CD4-positive, alpha-beta T cell (primary cell): ENCODE measurements at regions not wholly inside any gene's neighbourhood (a gene's known extent, or its start where the extent isn't known, plus 50 kb on each side); places are given as distances from the start of the nearest gene placed in this dataset.

ENCODE experiments used
- ATAC-seq: fragments of 200-7000 bp; cut with Tn5 transposase; one replicate; pipeline ENCODE4 v1.10.0; 2022; ENCODE audit warnings: mild to moderate bottlenecking; ENCODE audit not compliant: poor library complexity
- CTCF ChIA-PET: fragments of 350-600 bp; sonication (Branson Sonifier 250); formaldehyde crosslinking; loops from one replicate; lab custom pipeline; 2021; ENCODE audit warnings: antibody characterized with exemption, inconsistent platforms; lab: Charles Lee
- POLR2A ChIA-PET: fragments of 350-600 bp; sonication (Branson Sonifier 250); formaldehyde crosslinking; loops from one replicate; lab custom pipeline; 2021; ENCODE audit warnings: antibody characterized with exemption, inconsistent platforms; lab: Charles Lee
- DNase-seq, 14 experiments: peaks; one replicate each; pipeline ENCODE4 v3.0.0-alpha.2; 2013 to 2020; ENCODE audit warnings: mixed read lengths in 2 of 14
- H3K27ac ChIP-seq, 2 donors: one replicate each; pipeline versions ENCODE4 v1.5.1 to v1.7.0; 2013; ENCODE audit warnings: low read length in 2 of 2, low read depth in 1 of 2, mild to moderate bottlenecking in 1 of 2
- H3K27me3 ChIP-seq, 2 experiments: 1 replicate in 1 of 2; 2 replicates in 1 of 2; pipeline versions ENCODE4 v1.6.1 to v1.7.0; 2013; ENCODE audit warnings: low read length in 2 of 2, control low read depth in 1 of 2, mild to moderate bottlenecking in 1 of 2, moderate library complexity in 1 of 2; ENCODE audit not compliant: insufficient read depth in 2 of 2, control insufficient read depth in 1 of 2
- H3K36me3 ChIP-seq: one replicate; pipeline ENCODE4 v1.6.1; 2013; ENCODE audit warnings: low read length, control low read depth; ENCODE audit not compliant: insufficient read depth
- H3K4me1 ChIP-seq: one replicate; pipeline ENCODE4 v1.6.1; 2013; ENCODE audit warnings: low read length, control low read depth; ENCODE audit not compliant: insufficient read depth
- H3K4me3 ChIP-seq: one replicate; pipeline ENCODE4 v1.5.1; 2013; ENCODE audit warnings: mild to moderate bottlenecking, low read length, moderate library complexity
- H3K9me3 ChIP-seq, 2 experiments: 1 replicate in 1 of 2; 2 replicates in 1 of 2; pipeline versions ENCODE4 v1.6.1 to v1.7.0; 2013; ENCODE audit warnings: low read length in 2 of 2, mild to moderate bottlenecking in 2 of 2, control low read depth in 1 of 2, moderate library complexity in 1 of 2; ENCODE audit not compliant: control insufficient read depth in 1 of 2, insufficient read depth in 1 of 2
- H3K27ac Mint-ChIP-seq: one replicate; pipeline ENCODE4 v1.8.0; 2020; ENCODE audit warnings: mixed read lengths
- H3K27me3 Mint-ChIP-seq: one replicate; pipeline ENCODE4 v1.8.0; 2021; ENCODE audit warnings: mixed read lengths
- H3K36me3 Mint-ChIP-seq: one replicate; pipeline ENCODE4 v1.8.0; 2021; ENCODE audit warnings: low read depth, mixed read lengths
- H3K4me1 Mint-ChIP-seq: one replicate; pipeline ENCODE4 v1.8.0; 2021; ENCODE audit warnings: low read depth, mixed read lengths
- H3K4me3 Mint-ChIP-seq: one replicate; pipeline ENCODE4 v1.8.0; 2020; ENCODE audit warnings: mild to moderate bottlenecking, mixed read lengths
- H3K9me3 Mint-ChIP-seq: one replicate; pipeline ENCODE4 v1.8.0; 2020; ENCODE audit warnings: mixed read lengths
- intact Hi-C, 2 experiments: fragments of 100-400 bp; cut with DNase I in 1 of 2; cut with micrococcal nuclease in 1 of 2; formaldehyde crosslinking; loops; one replicate each; pipeline versions ENCODE4 v1.15.1 to v1.9.0; 2023 to 2025; cut with DNase I, micrococcal nuclease
- TF ChIP-seq, protein P1 (sequence below): fragments of 200-600 bp; IDR thresholded peaks from one replicate; pipeline ENCODE4 v1.8.0; 2022; ENCODE audit warnings: antibody characterized with exemption, mild to moderate bottlenecking

DNA sequence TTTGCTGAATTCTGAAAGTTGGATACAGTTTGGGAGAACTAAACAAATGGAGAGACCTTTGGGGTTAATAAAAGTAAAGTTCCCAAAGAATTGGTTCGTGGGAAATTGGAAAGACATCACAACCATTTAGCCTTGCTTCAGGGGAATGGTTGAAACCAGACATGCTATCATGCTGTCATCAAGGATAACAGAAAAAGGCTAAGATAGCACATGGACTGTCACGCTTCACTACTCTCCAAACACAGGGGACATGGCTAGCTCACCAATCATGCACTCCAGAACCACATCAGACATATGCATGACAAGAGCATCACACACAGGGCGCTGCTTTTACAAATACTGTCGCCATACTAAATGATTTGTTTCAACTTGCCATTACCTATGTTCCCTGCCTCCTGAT, 671.7 kb upstream of the ROBO1 start:
- DNase-seq (no peak), ATAC-seq (no peak)
- no peak overlapping the region for H3K4me3 Mint-ChIP-seq
- Histone ChIP-seq H3K36me3 (no peaks in the 10 kb centered on the region), H3K27ac (no peak overlapping the region), H3K27me3 (no peaks in the 10 kb centered on the region), H3K4me1 (no peaks in the 10 kb centered on the region), H3K4me3 (no peak overlapping the region), H3K9me3 (no peaks in the 10 kb centered on the region)
- H3K27ac Mint-ChIP-seq = no peak overlapping the region
- CTCF ChIA-PET = no interaction called here
- H3K4me1 Mint-ChIP-seq = no peaks in the 10 kb centered on the region
- peaks cover 2% of the 10 kb centered on the region for H3K9me3 Mint-ChIP-seq
- intact Hi-C loops = no loop called here
- H3K36me3 Mint-ChIP-seq = no peaks in the 10 kb centered on the region
- no peaks in the 10 kb centered on the region for H3K27me3 Mint-ChIP-seq
- TF ChIP-seq, protein P1, sequence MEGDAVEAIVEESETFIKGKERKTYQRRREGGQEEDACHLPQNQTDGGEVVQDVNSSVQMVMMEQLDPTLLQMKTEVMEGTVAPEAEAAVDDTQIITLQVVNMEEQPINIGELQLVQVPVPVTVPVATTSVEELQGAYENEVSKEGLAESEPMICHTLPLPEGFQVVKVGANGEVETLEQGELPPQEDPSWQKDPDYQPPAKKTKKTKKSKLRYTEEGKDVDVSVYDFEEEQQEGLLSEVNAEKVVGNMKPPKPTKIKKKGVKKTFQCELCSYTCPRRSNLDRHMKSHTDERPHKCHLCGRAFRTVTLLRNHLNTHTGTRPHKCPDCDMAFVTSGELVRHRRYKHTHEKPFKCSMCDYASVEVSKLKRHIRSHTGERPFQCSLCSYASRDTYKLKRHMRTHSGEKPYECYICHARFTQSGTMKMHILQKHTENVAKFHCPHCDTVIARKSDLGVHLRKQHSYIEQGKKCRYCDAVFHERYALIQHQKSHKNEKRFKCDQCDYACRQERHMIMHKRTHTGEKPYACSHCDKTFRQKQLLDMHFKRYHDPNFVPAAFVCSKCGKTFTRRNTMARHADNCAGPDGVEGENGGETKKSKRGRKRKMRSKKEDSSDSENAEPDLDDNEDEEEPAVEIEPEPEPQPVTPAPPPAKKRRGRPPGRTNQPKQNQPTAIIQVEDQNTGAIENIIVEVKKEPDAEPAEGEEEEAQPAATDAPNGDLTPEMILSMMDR = no peak
- POLR2A ChIA-PET = no interaction called here

DNA sequence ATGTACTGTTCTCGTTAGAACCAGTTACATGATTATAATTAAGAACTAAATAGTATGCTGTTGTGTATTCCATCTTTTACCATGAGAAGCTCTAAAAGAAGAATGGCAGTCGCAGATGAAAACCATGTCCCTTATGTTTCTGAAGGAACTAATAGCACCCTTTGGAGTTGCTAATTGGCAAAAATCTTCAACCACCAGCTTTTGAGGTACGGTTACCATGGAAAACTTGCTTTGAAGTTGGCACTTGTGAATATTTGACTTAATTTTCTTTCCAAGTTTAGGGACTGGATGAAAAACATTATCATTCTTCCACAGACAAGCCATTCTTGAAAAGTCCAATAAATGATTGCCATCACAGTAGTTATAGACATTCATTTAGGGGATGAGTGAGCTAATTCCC, 666.6 kb upstream of the ROBO1 start:
- Mint-ChIP-seq H3K4me1 (no peaks in the 10 kb centered on the region), H3K9me3 (peaks cover 13% of the 10 kb centered on the region), H3K4me3 (no peak overlapping the region), H3K27ac (no peak overlapping the region), H3K27me3 (no peaks in the 10 kb centered on the region), H3K36me3 (no peaks in the 10 kb centered on the region)
- H3K4me1 ChIP-seq = no peaks in the 10 kb centered on the region
- DNase-seq (no peak), ATAC-seq (no peak)
- peaks cover 0 to 5% of the 10 kb centered on the region in 2 experiments for H3K9me3 ChIP-seq
- H3K27ac ChIP-seq = no peak overlapping the region
- ChIA-PET CTCF (no interaction called here), POLR2A (no interaction called here)
- TF ChIP-seq, protein P1 = no peak
- H3K4me3 ChIP-seq = no peak overlapping the region
- intact Hi-C loops = no loop called here
- H3K36me3 ChIP-seq = no peaks in the 10 kb centered on the region
- H3K27me3 ChIP-seq = no peaks in the 10 kb centered on the region

DNA sequence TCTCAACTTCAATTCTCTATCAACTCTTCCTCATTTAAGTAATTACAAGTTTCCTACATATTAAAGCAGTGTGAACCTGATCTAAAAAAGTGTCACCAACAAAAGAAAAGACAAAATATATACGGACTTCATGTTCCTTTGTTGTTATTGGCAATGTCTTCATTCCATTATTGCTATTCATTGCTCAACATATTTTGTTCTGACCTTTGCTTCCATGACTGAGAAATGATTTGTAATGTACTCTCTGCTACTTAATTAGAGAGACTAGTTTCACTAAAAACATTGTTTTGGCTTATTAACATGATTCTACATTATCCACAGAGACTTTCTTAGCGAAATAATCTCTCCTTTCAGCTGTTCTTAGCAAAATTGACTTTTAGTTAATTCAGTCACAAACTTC, 657.2 kb upstream of the ROBO1 start:
- no peak for DNase-seq
- Mint-ChIP-seq H3K27me3 (no peaks in the 10 kb centered on the region), H3K4me3 (no peak overlapping the region), H3K9me3 (peaks cover 5% of the 10 kb centered on the region), H3K27ac (no peak overlapping the region), H3K36me3 (no peaks in the 10 kb centered on the region), H3K4me1 (no peaks in the 10 kb centered on the region)
- Histone ChIP-seq H3K4me3 (no peak overlapping the region), H3K27ac (no peak overlapping the region), H3K4me1 (no peaks in the 10 kb centered on the region), H3K9me3 (peaks cover 0 to under 1% of the 10 kb centered on the region in 2 experiments), H3K27me3 (no peaks in the 10 kb centered on the region), H3K36me3 (no peaks in the 10 kb centered on the region)
- TF ChIP-seq, protein P1 = no peak
- POLR2A ChIA-PET = no interaction called here
- intact Hi-C loops = no loop called here
- CTCF ChIA-PET = no interaction called here
- ATAC-seq = no peak
